CD4-positive, alpha-beta T cell treated with Interleukin-2 at 100 ng/mL for 4 hours (primary cell): ENCODE measurements at regions not wholly inside any gene's neighbourhood (a gene's known extent, or its start where the extent isn't known, plus 50 kb on each side); places are given as distances from the start of the nearest gene placed in this dataset.

Experiments
- DNase-seq: peaks from one replicate; pipeline ENCODE4 v3.0.0-alpha.2; 2020; ENCODE audit warnings: low spot score

GRCh38 chr18:61756244-61756643 lies 136.6 kb downstream of the RNF152 start:
- no peak for DNase-seq

GRCh38 chr18:61755555-61755954 lies 137.3 kb downstream of the RNF152 start:
- DNase-seq, result no peak

DNA sequence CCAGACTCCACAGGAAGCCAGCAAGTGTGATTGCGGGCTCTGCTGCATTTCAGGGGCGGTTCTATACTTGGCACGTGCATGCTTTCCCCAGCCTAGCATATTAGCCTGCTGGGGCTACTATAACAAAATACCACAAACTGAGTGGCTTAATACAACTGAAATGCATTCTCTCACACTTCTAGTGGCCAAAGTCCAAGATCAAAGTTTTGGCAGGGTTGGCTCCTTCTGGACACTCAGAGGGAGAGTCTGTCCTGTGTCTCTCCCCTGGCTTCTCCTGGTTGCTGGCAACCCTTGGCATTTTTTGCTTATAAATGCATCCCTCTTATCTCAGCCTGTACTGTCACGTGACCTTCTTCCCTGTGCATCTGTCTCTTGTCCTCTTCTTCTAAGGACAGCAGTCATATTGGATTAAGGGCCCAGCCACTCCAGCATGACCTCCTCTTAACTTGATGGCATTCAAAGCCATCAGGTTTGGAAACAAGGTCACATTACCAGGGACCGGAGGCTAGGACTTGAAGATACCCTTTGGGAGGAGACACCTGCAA lies 138.7 kb downstream of the RNF152 start:
- no peak for DNase-seq

DNA sequence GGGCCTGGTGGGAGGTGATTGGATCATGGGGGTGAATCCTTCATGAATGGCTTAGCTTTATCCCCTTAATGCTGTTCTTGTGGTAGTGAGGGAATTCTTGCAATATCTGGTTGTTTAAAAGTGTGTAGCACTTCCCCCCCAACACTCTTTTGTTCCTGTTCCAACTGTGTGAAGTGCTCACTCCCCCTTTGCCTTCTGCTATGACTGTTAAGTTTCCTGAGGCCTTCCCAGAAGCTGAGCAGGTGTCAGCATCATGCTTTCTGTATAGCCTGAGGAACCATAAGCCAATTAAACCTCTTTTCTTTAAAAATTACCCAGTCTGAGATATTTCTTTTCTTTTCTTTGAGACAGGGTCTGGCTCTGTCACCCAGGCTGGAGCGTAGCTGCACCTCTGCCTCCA lies 139.4 kb downstream of the RNF152 start:
- no peak for DNase-seq

DNA sequence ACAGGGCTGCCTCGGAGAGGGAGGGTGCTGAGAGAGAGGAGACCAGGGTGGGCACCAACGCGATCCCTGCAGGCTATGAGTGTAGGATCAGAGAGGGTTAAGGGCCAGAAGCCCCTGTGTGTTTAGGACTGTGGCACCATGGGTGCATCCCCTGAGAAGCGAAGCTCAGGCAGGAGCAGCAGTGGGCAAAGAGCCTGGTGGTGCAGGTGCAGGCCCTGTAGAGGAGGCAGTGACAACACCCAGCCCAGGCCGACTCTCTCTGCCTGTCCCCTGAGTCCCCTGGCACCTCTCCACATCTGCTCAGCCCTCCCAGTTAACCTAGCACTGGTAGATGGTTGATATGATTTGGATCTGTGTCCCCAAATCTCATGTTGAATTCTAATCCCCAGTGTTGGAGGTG lies 139.8 kb downstream of the RNF152 start:
- DNase-seq, result no peak

GRCh38 chr18:61750840-61751668 lies 141.8 kb downstream of the RNF152 start:
- DNase-seq, result no peak

DNA sequence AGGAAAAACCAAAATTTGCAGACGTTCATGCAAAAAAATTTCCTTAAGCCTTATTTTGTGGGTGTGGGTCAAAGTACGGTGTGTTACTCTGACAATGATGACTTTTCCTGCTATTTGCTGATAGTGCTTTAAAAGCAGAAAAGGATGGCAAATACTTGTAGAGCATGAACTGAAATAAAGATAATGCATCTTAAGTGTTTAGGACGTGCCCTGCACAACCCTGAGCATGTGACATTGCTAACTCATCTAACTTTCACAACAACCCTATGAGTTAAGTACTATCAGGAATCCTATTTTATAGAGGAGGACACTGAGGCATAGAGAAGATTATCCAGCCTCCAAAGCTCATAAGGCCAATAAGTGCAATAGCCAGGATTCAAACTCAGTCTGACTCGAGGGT lies 143.3 kb downstream of the RNF152 start:
- no peak for DNase-seq

GRCh38 chr18:61749031-61749430 lies 143.8 kb downstream of the RNF152 start:
- DNase-seq, result no peak

DNA sequence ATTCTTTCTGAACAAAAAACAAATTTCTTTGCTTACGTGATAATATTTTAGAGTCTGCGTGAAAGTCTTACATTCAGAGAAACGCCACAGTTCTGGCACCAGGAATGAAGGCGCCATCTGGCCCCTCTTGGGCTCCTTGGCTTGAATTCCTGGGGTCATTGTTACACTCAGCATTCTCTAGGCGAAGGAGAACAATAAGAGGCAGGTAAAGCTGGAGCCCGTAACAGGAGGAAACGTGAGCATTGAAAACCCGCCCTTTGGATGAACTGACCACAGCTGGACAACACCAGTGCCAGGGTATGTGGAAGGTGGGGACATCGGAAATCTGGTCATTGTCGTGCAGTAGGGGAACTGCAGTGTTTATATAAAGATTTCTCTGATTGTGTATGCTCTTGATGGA lies 144.8 kb downstream of the RNF152 start:
- no peak for DNase-seq

- no peak for DNase-seq
These were observed 148.9 kb downstream of the RNF152 start for GRCh38 chr18:61743775-61744531.

GRCh38 chr18:61742565-61743429 lies 150.0 kb downstream of the RNF152 start:
- DNase-seq, result no peak

GRCh38 chr18:61741881-61742454 lies 150.8 kb downstream of the RNF152 start:
- no peak for DNase-seq

GRCh38 chr18:61738488-61738887 lies 154.3 kb downstream of the RNF152 start:
- no peak for DNase-seq

DNA sequence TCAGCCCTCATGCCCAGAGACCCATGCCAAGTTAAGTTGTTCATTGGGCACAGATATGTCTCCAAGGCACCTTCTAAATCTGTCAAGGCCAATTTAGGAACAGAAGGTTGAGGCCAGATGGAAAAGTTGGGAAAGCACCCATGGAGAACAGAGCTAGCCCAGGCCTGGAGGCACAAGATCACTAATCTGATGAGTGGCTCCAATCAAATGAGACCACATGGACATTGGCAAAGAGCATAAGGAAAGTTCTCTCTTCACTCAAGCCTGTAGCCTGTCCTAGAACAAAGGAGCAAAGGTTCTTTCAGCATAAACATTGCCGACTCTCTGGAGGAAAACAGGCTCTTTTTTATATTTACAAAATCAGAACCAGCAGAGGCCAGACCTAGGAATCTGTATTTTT lies 154.8 kb downstream of the RNF152 start:
- no peak for DNase-seq

GRCh38 chr18:61736133-61736532 lies 156.7 kb downstream of the RNF152 start:
- no peak for DNase-seq

DNA sequence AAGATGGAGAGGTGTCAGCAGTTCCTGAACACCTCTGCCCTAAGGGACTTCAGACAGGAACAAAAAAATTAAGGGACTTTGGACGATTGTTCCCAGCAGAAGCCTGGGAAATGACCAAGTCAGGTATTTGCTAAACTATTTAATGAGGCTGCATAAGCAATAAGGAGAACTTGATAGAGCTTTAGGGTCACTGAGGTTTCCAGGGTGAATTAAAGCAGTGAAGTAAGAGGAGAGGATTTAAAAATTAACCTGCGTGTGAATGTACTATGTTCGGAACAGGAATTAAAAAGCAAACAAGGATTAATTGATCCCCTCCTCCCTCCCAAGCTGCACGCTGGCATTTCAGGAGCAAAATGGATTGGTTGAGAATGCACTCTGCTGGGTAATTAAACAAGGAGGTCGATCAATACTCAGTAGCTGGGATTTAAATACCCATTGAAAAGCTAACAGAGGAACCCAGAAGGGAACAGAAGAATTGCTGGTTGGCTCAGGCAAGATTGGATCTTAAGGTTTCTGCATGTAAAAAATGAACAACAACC lies 157.2 kb downstream of the RNF152 start:
- no peak for DNase-seq

GRCh38 chr18:61734396-61734795 lies 158.4 kb downstream of the RNF152 start:
- DNase-seq, result no peak

DNA sequence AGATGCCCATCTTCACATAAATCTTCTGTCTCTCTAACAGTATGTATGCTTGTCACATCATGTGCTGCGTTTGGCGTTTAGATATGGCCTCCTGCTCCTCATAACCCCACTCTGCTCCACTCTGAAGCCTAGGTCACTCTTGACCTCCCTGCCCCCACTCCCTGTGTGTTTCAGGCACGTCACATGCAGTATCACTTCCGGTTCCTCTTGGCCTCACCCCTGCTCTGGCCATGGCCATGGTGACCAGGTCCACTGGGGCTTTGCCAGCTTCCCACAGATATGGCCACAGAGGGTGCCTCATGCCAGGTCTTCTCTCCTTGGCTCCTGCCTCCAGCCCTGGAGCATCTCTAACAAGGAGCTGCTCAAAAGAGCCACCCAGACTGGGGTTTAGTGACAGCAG lies 160.0 kb downstream of the RNF152 start:
- DNase-seq, result no peak

DNA sequence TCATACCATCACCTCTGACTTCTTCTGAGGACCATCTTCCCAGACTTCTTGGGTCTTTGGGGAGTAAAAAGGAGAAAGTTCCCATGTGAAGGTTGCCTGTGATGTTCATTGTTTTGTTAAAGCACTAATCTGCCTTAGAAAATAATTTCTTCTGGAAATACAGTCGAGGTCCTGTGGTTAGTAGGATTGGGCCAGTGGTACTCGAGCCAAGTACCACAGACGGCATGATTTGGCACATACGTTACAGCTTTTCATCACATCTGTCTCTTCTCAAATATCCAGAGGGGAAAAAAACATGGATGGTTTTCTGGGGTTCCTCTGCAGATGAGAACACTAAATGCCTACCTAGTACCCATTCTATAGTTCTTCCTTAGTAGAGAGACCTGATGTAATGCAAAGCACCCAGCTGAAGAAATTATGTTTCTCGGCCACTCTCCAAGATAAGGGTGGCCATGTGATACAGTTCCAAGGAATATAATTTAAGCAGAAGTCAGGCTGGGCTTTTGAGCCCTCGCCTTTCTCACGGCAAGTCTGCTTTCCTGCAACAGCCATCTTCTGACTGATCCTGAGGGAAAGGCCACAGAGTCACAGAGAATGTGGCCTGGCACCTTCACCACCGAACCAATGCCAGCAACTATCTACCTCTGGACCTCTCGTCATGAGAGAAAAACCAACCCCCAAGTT lies 161.0 kb downstream of the RNF152 start:
- DNase-seq, result no peak

DNA sequence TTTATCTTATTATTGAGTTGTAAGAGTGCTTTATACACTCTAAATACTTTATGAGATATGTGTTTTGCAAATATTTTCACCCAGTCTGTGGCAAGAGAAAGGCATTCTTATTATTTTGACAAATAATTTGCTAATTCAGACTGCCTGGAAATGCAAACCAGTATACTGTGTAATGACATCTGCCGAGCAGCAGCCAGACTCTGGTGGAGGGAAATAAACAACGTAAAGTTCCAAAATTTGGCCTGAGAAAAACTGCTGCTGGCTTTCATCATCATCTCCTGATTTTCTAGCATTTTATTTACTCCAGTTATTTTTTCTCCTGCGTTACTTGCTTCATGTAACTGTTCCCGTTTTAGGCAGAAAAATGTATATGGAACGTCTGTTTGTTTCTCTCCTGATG lies 161.6 kb downstream of the RNF152 start:
- no peak for DNase-seq

GRCh38 chr18:61729322-61729721 lies 163.5 kb downstream of the RNF152 start:
- no peak for DNase-seq
